Breast epithelium (tissue), 3 donors: ENCODE measurements at regions not wholly inside any gene's neighbourhood (a gene's known extent, or its start where the extent isn't known, plus 50 kb on each side); places are given as distances from the start of the nearest gene placed in this dataset.

Experiments
- POLR2A ChIP-seq: fragments of 450-650 bp; IDR thresholded peaks from one replicate; pipeline ENCODE4 v1.6.1; 2016; ENCODE audit warnings: antibody characterized with exemption, mild to moderate bottlenecking, moderate library complexity
- TF ChIP-seq, protein P1 (sequence below), 3 donors: fragments of 450-650 bp; IDR thresholded peaks; one replicate each; pipeline ENCODE4 v1.5.1; 2016 to 2017; ENCODE audit warnings: antibody characterized with exemption in 3 of 3, mild to moderate bottlenecking in 3 of 3, moderate library complexity in 3 of 3

DNA sequence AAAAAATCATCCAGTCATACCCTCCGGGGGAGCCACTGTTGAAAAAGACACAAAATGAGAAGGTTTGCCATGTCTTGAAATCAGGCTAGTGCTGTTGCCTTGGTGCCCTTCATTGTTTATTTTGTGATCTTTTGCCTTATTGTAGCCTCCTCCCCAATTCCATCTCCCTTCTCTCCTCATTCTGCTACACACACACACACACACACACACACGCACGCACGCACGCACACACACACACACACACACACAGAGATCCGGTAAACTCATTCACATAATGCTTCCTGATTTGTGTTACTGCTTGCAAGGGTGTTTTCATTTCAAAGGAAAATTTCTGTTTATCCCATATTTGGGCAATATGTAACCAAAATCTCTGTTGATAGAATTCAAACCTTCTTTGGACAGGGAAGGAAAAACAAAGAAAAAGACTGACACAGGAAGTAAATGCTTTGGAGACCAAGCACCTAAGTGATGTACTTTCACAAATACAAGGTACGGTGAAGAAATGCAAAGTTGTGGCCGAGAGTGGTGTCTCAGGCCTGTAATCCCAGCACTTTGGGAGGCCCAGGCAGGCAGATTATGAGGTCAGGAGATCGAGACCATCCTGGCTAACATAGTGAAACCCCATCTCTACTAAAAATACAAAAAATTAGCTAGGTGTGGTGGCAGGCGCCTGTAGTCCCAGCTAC lies 141.1 kb upstream of the CDK13 start:
- no peak for TF ChIP-seq POLR2A
- TF ChIP-seq, protein P1, sequence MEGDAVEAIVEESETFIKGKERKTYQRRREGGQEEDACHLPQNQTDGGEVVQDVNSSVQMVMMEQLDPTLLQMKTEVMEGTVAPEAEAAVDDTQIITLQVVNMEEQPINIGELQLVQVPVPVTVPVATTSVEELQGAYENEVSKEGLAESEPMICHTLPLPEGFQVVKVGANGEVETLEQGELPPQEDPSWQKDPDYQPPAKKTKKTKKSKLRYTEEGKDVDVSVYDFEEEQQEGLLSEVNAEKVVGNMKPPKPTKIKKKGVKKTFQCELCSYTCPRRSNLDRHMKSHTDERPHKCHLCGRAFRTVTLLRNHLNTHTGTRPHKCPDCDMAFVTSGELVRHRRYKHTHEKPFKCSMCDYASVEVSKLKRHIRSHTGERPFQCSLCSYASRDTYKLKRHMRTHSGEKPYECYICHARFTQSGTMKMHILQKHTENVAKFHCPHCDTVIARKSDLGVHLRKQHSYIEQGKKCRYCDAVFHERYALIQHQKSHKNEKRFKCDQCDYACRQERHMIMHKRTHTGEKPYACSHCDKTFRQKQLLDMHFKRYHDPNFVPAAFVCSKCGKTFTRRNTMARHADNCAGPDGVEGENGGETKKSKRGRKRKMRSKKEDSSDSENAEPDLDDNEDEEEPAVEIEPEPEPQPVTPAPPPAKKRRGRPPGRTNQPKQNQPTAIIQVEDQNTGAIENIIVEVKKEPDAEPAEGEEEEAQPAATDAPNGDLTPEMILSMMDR (IDR thresholded peaks at IDR 0.05) = no peak
